IgD-negative memory B cell (primary cell): ENCODE measurements at regions not wholly inside any gene's neighbourhood (a gene's known extent, or its start where the extent isn't known, plus 50 kb on each side); places are given as distances from the start of the nearest gene placed in this dataset.
"Not testable (repeated sequence)": the region's sequence is repeated elsewhere in the genome, so short reads cannot be mapped to it uniquely, and the experiment has no call there.

Experiments
- H3K27ac Mint-ChIP-seq, 3 donors: one replicate each; pipeline ENCODE4 v1.8.0; 2020 to 2022; ENCODE audit warnings: mild to moderate bottlenecking in 3 of 3, mixed read lengths in 3 of 3, moderate library complexity in 1 of 3
- H3K27me3 Mint-ChIP-seq: one replicate; pipeline ENCODE4 v1.8.0; 2021; ENCODE audit warnings: mixed read lengths
- H3K36me3 Mint-ChIP-seq: one replicate; pipeline ENCODE4 v1.8.0; 2020; ENCODE audit warnings: mild to moderate bottlenecking, mixed read lengths
- H3K4me1 Mint-ChIP-seq, 3 donors: one replicate each; pipeline ENCODE4 v1.8.0; 2020 to 2022; ENCODE audit warnings: mixed read lengths in 3 of 3, mild to moderate bottlenecking in 1 of 3
- H3K4me3 Mint-ChIP-seq, 4 donors: one replicate each; pipeline ENCODE4 v1.8.0; 2020 to 2022; ENCODE audit warnings: mild to moderate bottlenecking in 4 of 4, mixed read lengths in 4 of 4, moderate library complexity in 3 of 4
- H3K9me3 Mint-ChIP-seq, 3 donors: one replicate each; pipeline ENCODE4 v1.8.0; 2020 to 2021; ENCODE audit warnings: mixed read lengths in 3 of 3, mild to moderate bottlenecking in 1 of 3

- H3K9me3 Mint-ChIP-seq = peaks cover 0 to 1% (median 0%) of the 10 kb centered on the region in 3 donors
- H3K36me3 Mint-ChIP-seq = no peaks in the 10 kb centered on the region
- no peak overlapping the region for H3K27ac Mint-ChIP-seq
- H3K27me3 Mint-ChIP-seq = no peaks in the 10 kb centered on the region
- no peak overlapping the region for H3K4me3 Mint-ChIP-seq
- H3K4me1 Mint-ChIP-seq = no peaks in the 10 kb centered on the region
Measured at GRCh38 chr2:212904646-212905045, 246.8 kb downstream of the IKZF2 start.

GRCh38 chr2:212903413-212903812 is 248.0 kb downstream of the IKZF2 start:
- H3K9me3 Mint-ChIP-seq = no peaks in the 10 kb centered on the region
- H3K27ac Mint-ChIP-seq = no peak overlapping the region
- H3K4me1 Mint-ChIP-seq = no peaks in the 10 kb centered on the region
- no peak overlapping the region for H3K4me3 Mint-ChIP-seq
- H3K27me3 Mint-ChIP-seq = no peaks in the 10 kb centered on the region
- no peaks in the 10 kb centered on the region for H3K36me3 Mint-ChIP-seq

GRCh38 chr2:212902421-212902820 is 249.0 kb downstream of the IKZF2 start:
- H3K9me3 Mint-ChIP-seq = no peaks in the 10 kb centered on the region
- H3K4me3 Mint-ChIP-seq = peak overlapping the region in 1 of 4 donors; percentile 71
- H3K27me3 Mint-ChIP-seq = no peaks in the 10 kb centered on the region
- no peaks in the 10 kb centered on the region for H3K4me1 Mint-ChIP-seq
- H3K36me3 Mint-ChIP-seq = no peaks in the 10 kb centered on the region
- H3K27ac Mint-ChIP-seq = no peak overlapping the region

GRCh38 chr2:212901604-212902275 is 249.7 kb downstream of the IKZF2 start:
- Mint-ChIP-seq H3K36me3 (no peaks in the 10 kb centered on the region), H3K27me3 (no peaks in the 10 kb centered on the region), H3K4me3 (no peak overlapping the region), H3K9me3 (no peaks in the 10 kb centered on the region), H3K4me1 (no peaks in the 10 kb centered on the region), H3K27ac (no peak overlapping the region)

- H3K36me3 Mint-ChIP-seq = no peaks in the 10 kb centered on the region
- no peaks in the 10 kb centered on the region for H3K9me3 Mint-ChIP-seq
- H3K4me3 Mint-ChIP-seq = no peak overlapping the region
- no peaks in the 10 kb centered on the region for H3K27me3 Mint-ChIP-seq
- H3K27ac Mint-ChIP-seq = no peak overlapping the region
- H3K4me1 Mint-ChIP-seq = no peaks in the 10 kb centered on the region
Measured at GRCh38 chr2:212900715-212901114, 250.7 kb downstream of the IKZF2 start.

GRCh38 chr2:212898011-212898410 is 253.4 kb downstream of the IKZF2 start:
- H3K36me3 Mint-ChIP-seq = no peaks in the 10 kb centered on the region
- no peak overlapping the region for H3K27ac Mint-ChIP-seq
- H3K4me3 Mint-ChIP-seq = no peak overlapping the region
- H3K9me3 Mint-ChIP-seq = no peaks in the 10 kb centered on the region
- no peaks in the 10 kb centered on the region for H3K4me1 Mint-ChIP-seq
- peaks cover 2% of the 10 kb centered on the region for H3K27me3 Mint-ChIP-seq

- Mint-ChIP-seq H3K27ac (no peak overlapping the region), H3K4me1 (peaks cover 0 to 3% (median under 1%) of the 10 kb centered on the region in 3 donors), H3K4me3 (no peak overlapping the region), H3K36me3 (no peaks in the 10 kb centered on the region), H3K9me3 (no peaks in the 10 kb centered on the region), H3K27me3 (peaks cover 4% of the 10 kb centered on the region)
Measured at GRCh38 chr2:212897296-212897695, 254.1 kb downstream of the IKZF2 start.

GRCh38 chr2:212894026-212894425 is 257.4 kb downstream of the IKZF2 start:
- no peaks in the 10 kb centered on the region for H3K9me3 Mint-ChIP-seq
- H3K36me3 Mint-ChIP-seq = no peaks in the 10 kb centered on the region
- H3K4me1 Mint-ChIP-seq = peaks cover 0 to 4% (median 3%) of the 10 kb centered on the region in 3 donors
- peaks cover 5% of the 10 kb centered on the region for H3K27me3 Mint-ChIP-seq
- H3K27ac Mint-ChIP-seq = no peak overlapping the region
- H3K4me3 Mint-ChIP-seq = no peak overlapping the region

GRCh38 chr2:212893216-212893615 is 258.2 kb downstream of the IKZF2 start:
- Mint-ChIP-seq H3K36me3 (no peaks in the 10 kb centered on the region), H3K27ac (no peak overlapping the region), H3K27me3 (peaks cover 5% of the 10 kb centered on the region), H3K4me3 (no peak overlapping the region), H3K9me3 (no peaks in the 10 kb centered on the region), H3K4me1 (peaks cover 0 to 4% (median 3%) of the 10 kb centered on the region in 3 donors)

GRCh38 chr2:212892193-212892592 is 259.2 kb downstream of the IKZF2 start:
- Mint-ChIP-seq H3K27ac (no peak overlapping the region), H3K4me3 (no peak overlapping the region)

GRCh38 chr2:212891580-212891979 is 259.8 kb downstream of the IKZF2 start:
- Mint-ChIP-seq H3K9me3 (peaks cover 0 to 2% (median 0%) of the 10 kb centered on the region in 3 donors), H3K36me3 (no peaks in the 10 kb centered on the region), H3K4me3 (no peak overlapping the region), H3K4me1 (peaks cover 0 to 4% (median 3%) of the 10 kb centered on the region in 3 donors), H3K27me3 (peaks cover 5% of the 10 kb centered on the region), H3K27ac (no peak overlapping the region)

More at GRCh38 chr2:212892193-212892592, 259.2 kb downstream of the IKZF2 start:
- no peaks in the 10 kb centered on the region for H3K36me3 Mint-ChIP-seq
- H3K27me3 Mint-ChIP-seq = peaks cover 5% of the 10 kb centered on the region
- H3K9me3 Mint-ChIP-seq = no peaks in the 10 kb centered on the region
- peaks cover 0 to 4% (median 3%) of the 10 kb centered on the region in 3 donors for H3K4me1 Mint-ChIP-seq

- H3K27me3 Mint-ChIP-seq = peaks cover 2% of the 10 kb centered on the region
- peaks cover 2 to 12% (median 11%) of the 10 kb centered on the region in 3 donors for H3K9me3 Mint-ChIP-seq
- H3K27ac Mint-ChIP-seq = no peak overlapping the region
- H3K36me3 Mint-ChIP-seq = peaks cover 6% of the 10 kb centered on the region
- H3K4me3 Mint-ChIP-seq = no peak overlapping the region
- H3K4me1 Mint-ChIP-seq = peaks cover 0 to 4% (median 0%) of the 10 kb centered on the region in 3 donors
Measured at GRCh38 chr2:212882626-212883025, 268.8 kb downstream of the IKZF2 start.

- H3K36me3 Mint-ChIP-seq, H3K4me3 Mint-ChIP-seq, H3K27me3 Mint-ChIP-seq, H3K27ac Mint-ChIP-seq, H3K9me3 Mint-ChIP-seq, H3K4me1 Mint-ChIP-seq: not testable (repeated sequence)
Measured at GRCh38 chr2:212876556-212876955, 274.9 kb downstream of the IKZF2 start.

GRCh38 chr2:212875950-212876349 is 275.5 kb downstream of the IKZF2 start:
- not testable (repeated sequence) for H3K9me3 Mint-ChIP-seq, H3K27ac Mint-ChIP-seq, H3K4me1 Mint-ChIP-seq, H3K4me3 Mint-ChIP-seq, H3K36me3 Mint-ChIP-seq, H3K27me3 Mint-ChIP-seq

- no peak overlapping the region for H3K27ac Mint-ChIP-seq
- H3K27me3 Mint-ChIP-seq = peaks cover under 1% of the 10 kb centered on the region
- peaks cover under 1% of the 10 kb centered on the region for H3K36me3 Mint-ChIP-seq
- peaks cover 0 to 4% (median 2%) of the 10 kb centered on the region in 3 donors for H3K9me3 Mint-ChIP-seq
- H3K4me1 Mint-ChIP-seq = no peaks in the 10 kb centered on the region
- no peak overlapping the region for H3K4me3 Mint-ChIP-seq
Measured at GRCh38 chr2:212873256-212873655, 278.2 kb downstream of the IKZF2 start.

- no peaks in the 10 kb centered on the region for H3K4me1 Mint-ChIP-seq
- no peaks in the 10 kb centered on the region for H3K36me3 Mint-ChIP-seq
- no peak overlapping the region for H3K27ac Mint-ChIP-seq
- H3K27me3 Mint-ChIP-seq = no peaks in the 10 kb centered on the region
- H3K9me3 Mint-ChIP-seq = peaks cover 0 to 4% (median 0%) of the 10 kb centered on the region in 3 donors
- H3K4me3 Mint-ChIP-seq = no peak overlapping the region
Measured at GRCh38 chr2:212871597-212871996, 279.8 kb downstream of the IKZF2 start.
